ENCODE measurements at regions not wholly inside any gene's neighbourhood (a gene's known extent, or its start where the extent isn't known, plus 50 kb on each side); places are given as distances from the start of the nearest gene placed in this dataset.

- H3K4me3 ChIP-seq (ENCODE audit: low read depth, low read length), result no peak overlapping the region
- TF ChIP-seq CTCF (IDR thresholded peaks at IDR 0.05; ENCODE audit: insufficient read depth, low read depth, low read length), result no peak
- DNase-seq (ENCODE audit: low read depth), result peak; percentile 29
Measured at GRCh38 chr1:193729429-193729828, 543.0 kb upstream of the B3GALT2 start.

- DNase-seq (ENCODE audit: low read depth), result no peak
- no peak overlapping the region for H3K4me3 ChIP-seq (ENCODE audit: low read depth, low read length)
- TF ChIP-seq CTCF (IDR thresholded peaks at IDR 0.05; ENCODE audit: insufficient read depth, low read depth, low read length), result no peak
Measured at GRCh38 chr1:193727850-193728249, 541.4 kb upstream of the B3GALT2 start.

- H3K4me3 ChIP-seq (ENCODE audit: low read depth, low read length), result no peak overlapping the region
- DNase-seq (ENCODE audit: low read depth), result no peak
- TF ChIP-seq CTCF (IDR thresholded peaks at IDR 0.05; ENCODE audit: insufficient read depth, low read depth, low read length), result no peak
Measured at GRCh38 chr1:193726722-193727121, 540.3 kb upstream of the B3GALT2 start.

- no peak for TF ChIP-seq CTCF (IDR thresholded peaks at IDR 0.05; ENCODE audit: insufficient read depth, low read depth, low read length)
- no peak for DNase-seq (ENCODE audit: low read depth)
- no peak overlapping the region for H3K4me3 ChIP-seq (ENCODE audit: low read depth, low read length)
Measured at GRCh38 chr1:193712392-193712791, 526.0 kb upstream of the B3GALT2 start.

- no peak overlapping the region for H3K4me3 ChIP-seq (ENCODE audit: low read depth, low read length)
- TF ChIP-seq CTCF (IDR thresholded peaks at IDR 0.05; ENCODE audit: insufficient read depth, low read depth, low read length), result no peak
- no peak for DNase-seq (ENCODE audit: low read depth)
Measured at GRCh38 chr1:193709607-193710006, 523.2 kb upstream of the B3GALT2 start.

GRCh38 chr1:193707271-193708021 lies 521.0 kb upstream of the B3GALT2 start:
- TF ChIP-seq CTCF (IDR thresholded peaks at IDR 0.05; ENCODE audit: insufficient read depth, low read depth, low read length), result no peak
- no peak overlapping the region for H3K4me3 ChIP-seq (ENCODE audit: low read depth, low read length)
- DNase-seq (ENCODE audit: low read depth), result peak; percentile 30

- no peak overlapping the region for H3K4me3 ChIP-seq (ENCODE audit: low read depth, low read length)
- TF ChIP-seq CTCF (IDR thresholded peaks at IDR 0.05; ENCODE audit: insufficient read depth, low read depth, low read length), result no peak
- no peak for DNase-seq (ENCODE audit: low read depth)
Measured at GRCh38 chr1:193706766-193707165, 520.4 kb upstream of the B3GALT2 start.

Measured in fibroblast of villous mesenchyme (primary cell).